H1 (cell line): ENCODE measurements at regions not wholly inside any gene's neighbourhood (a gene's known extent, or its start where the extent isn't known, plus 50 kb on each side); places are given as distances from the start of the nearest gene placed in this dataset.

ENCODE experiments used
- CTCF ChIA-PET: fragments of 300-600 bp; sonication (Branson Sonifier 250); formaldehyde crosslinking; loops from one replicate; lab custom pipeline; 2021; ENCODE audit not compliant: partially characterized antibody; lab: Charles Lee
- POLR2A ChIA-PET: fragments of 300-600 bp; sonication (Branson Sonifier 250); formaldehyde crosslinking; loops from one replicate; lab custom pipeline; 2021; ENCODE audit warnings: inconsistent platforms; ENCODE audit not compliant: partially characterized antibody; lab: Charles Lee
- DNase-seq, 2 experiments: peaks; one replicate each; pipeline versions ENCODE4 v3.0.0 to v3.0.0-alpha.2; 2010 to 2022; ENCODE audit warnings: low spot score in 2 of 2, low read depth in 1 of 2, mixed read lengths in 1 of 2
- FAIRE-seq: peaks from 2 replicates; lab custom pipeline; 2011; peaks lifted over from hg19 to GRCh38; lab: Jason Lieb, UNC
- H2AFZ ChIP-seq: 2 replicates; pipeline ENCODE4 v1.8.1; 2012; ENCODE audit warnings: low read length, inconsistent platforms
- H2AK5ac ChIP-seq: 2 replicates; pipeline ENCODE4 v1.6.1; 2013; ENCODE audit warnings: low read depth, low read length
- H2BK120ac ChIP-seq: replicated peaks from 2 replicates; pipeline ENCODE3; 2013; ENCODE audit warnings: low read depth, low read length, inconsistent platforms
- H2BK12ac ChIP-seq: 2 replicates; pipeline ENCODE4 v1.6.1; 2013; ENCODE audit warnings: low read depth, low read length
- H2BK15ac ChIP-seq: 2 replicates; pipeline ENCODE4 v1.6.1; 2013; ENCODE audit warnings: low read length
- H2BK20ac ChIP-seq: 2 replicates; pipeline ENCODE4 v1.6.1; 2013; ENCODE audit warnings: low read length
- H2BK5ac ChIP-seq: 2 replicates; pipeline ENCODE4 v1.6.1; 2013; ENCODE audit warnings: low read depth, low read length
- H3K14ac ChIP-seq: 2 replicates; pipeline ENCODE4 v1.6.1; 2013; ENCODE audit warnings: inconsistent platforms; ENCODE audit not compliant: insufficient read length
- H3K18ac ChIP-seq: 2 replicates; pipeline ENCODE4 v1.6.1; 2013; ENCODE audit warnings: low read length; ENCODE audit errors: extremely low read depth
- H3K23ac ChIP-seq: 2 replicates; pipeline ENCODE4 v1.6.1; 2013; ENCODE audit warnings: inconsistent platforms; ENCODE audit not compliant: insufficient read length
- H3K23me2 ChIP-seq: 2 replicates; pipeline ENCODE4 v1.6.1; 2013; ENCODE audit warnings: low read depth, low read length
- H3K27ac ChIP-seq: 2 replicates; pipeline ENCODE4 v1.6.1; 2011; ENCODE audit warnings: low read depth, low read length, inconsistent platforms
- H3K27me3 ChIP-seq, 4 experiments: replicated peaks in 1 of 4; 1 replicate in 1 of 4; 2 replicates in 3 of 4; pipeline versions ENCODE4 v1.6.1 to v1.8.1; 2011 to 2013; ENCODE audit warnings: low read length in 3 of 4, mild to moderate bottlenecking in 3 of 4, inconsistent platforms in 2 of 4, mixed read lengths in 2 of 4, moderate library complexity in 1 of 4; ENCODE audit not compliant: control insufficient read depth in 3 of 4, insufficient read depth in 3 of 4; ENCODE audit errors: extremely low read depth in 1 of 4
- H3K36me3 ChIP-seq, 4 experiments: 2 replicates each; pipeline versions ENCODE4 v1.6.1 to v1.8.1; 2011 to 2013; ENCODE audit warnings: mild to moderate bottlenecking in 4 of 4, low read length in 3 of 4, moderate library complexity in 2 of 4, control low read depth in 1 of 4, inconsistent platforms in 1 of 4; ENCODE audit not compliant: insufficient read depth in 4 of 4, control insufficient read depth in 2 of 4
- H3K4ac ChIP-seq: replicated peaks from 2 replicates; pipeline ENCODE3; 2013; ENCODE audit warnings: low read length, low read depth, mixed read lengths, inconsistent platforms; ENCODE audit not compliant: insufficient read length
- H3K4me1 ChIP-seq, 4 experiments: replicated peaks in 1 of 4; 1 replicate in 1 of 4; 2 replicates in 3 of 4; pipeline versions ENCODE4 v1.6.1 to v1.8.1; 2011 to 2013; ENCODE audit warnings: low read length in 3 of 4, inconsistent platforms in 2 of 4, mixed read lengths in 1 of 4; ENCODE audit not compliant: insufficient read depth in 4 of 4, control insufficient read depth in 3 of 4
- H3K4me2 ChIP-seq, 2 experiments: 2 replicates each; pipeline versions ENCODE4 v1.6.1 to v1.8.1; 2011 to 2013; ENCODE audit warnings: low read depth in 2 of 2, low read length in 2 of 2, control low read depth in 1 of 2, inconsistent platforms in 1 of 2, mild to moderate bottlenecking in 1 of 2; ENCODE audit not compliant: insufficient read depth in 1 of 2
- H3K4me3 ChIP-seq, 4 experiments: fragments of 200-600, 300-600 bp in 1 of 4; sonication (generic), shearing (Covaris generic), sonication (Bioruptor Twin) in 1 of 4; 2 replicates each; pipeline versions ENCODE4 v1.5.1 to v1.8.1; 2011 to 2016; ENCODE audit warnings: low read length in 4 of 4, low read depth in 3 of 4, control low read depth in 2 of 4, inconsistent platforms in 2 of 4, mild to moderate bottlenecking in 2 of 4, mixed read lengths in 1 of 4, moderate library complexity in 1 of 4; ENCODE audit not compliant: insufficient read depth in 2 of 4; ENCODE audit errors: extremely low read depth in 1 of 4
- H3K56ac ChIP-seq: replicated peaks from 2 replicates; pipeline ENCODE3; 2013; ENCODE audit warnings: low read depth, mild to moderate bottlenecking, mixed read lengths, low read length, inconsistent platforms; ENCODE audit not compliant: insufficient read length
- H3K79me1 ChIP-seq: 2 replicates; pipeline ENCODE4 v1.6.1; 2013; ENCODE audit warnings: low read depth, low read length, control low read depth
- H3K79me2 ChIP-seq, 2 experiments: 2 replicates each; pipeline versions ENCODE4 v1.6.1 to v1.8.1; 2012 to 2013; ENCODE audit warnings: low read length in 2 of 2, mild to moderate bottlenecking in 2 of 2, inconsistent platforms in 1 of 2; ENCODE audit not compliant: insufficient read depth in 2 of 2, control insufficient read depth in 1 of 2
- H3K9ac ChIP-seq, 4 experiments: replicated peaks in 1 of 4; 1 replicate in 1 of 4; 2 replicates in 3 of 4; pipeline versions ENCODE4 v1.6.1 to v1.8.1; 2011 to 2013; ENCODE audit warnings: low read depth in 3 of 4, low read length in 3 of 4, control low read depth in 2 of 4, mild to moderate bottlenecking in 2 of 4, moderate library complexity in 2 of 4, inconsistent platforms in 1 of 4; ENCODE audit errors: extremely low read depth in 1 of 4
- H3K9me3 ChIP-seq, 2 experiments: 2 replicates each; pipeline versions ENCODE4 v1.6.1 to v1.8.1; 2012 to 2013; ENCODE audit warnings: mild to moderate bottlenecking in 2 of 2, moderate library complexity in 2 of 2, control low read depth in 1 of 2, inconsistent platforms in 1 of 2, low read depth in 1 of 2, low read length in 1 of 2, mixed read lengths in 1 of 2; ENCODE audit not compliant: insufficient read depth in 2 of 2
- H4K20me1 ChIP-seq, 2 experiments: replicated peaks in 1 of 2; 2 replicates each; pipeline versions ENCODE3 to v1.8.1; 2011 to 2013; ENCODE audit warnings: inconsistent platforms in 2 of 2, low read length in 2 of 2, mild to moderate bottlenecking in 1 of 2; ENCODE audit not compliant: insufficient read depth in 2 of 2, control insufficient read depth in 1 of 2
- H4K5ac ChIP-seq: 2 replicates; pipeline ENCODE4 v1.6.1; 2013; ENCODE audit warnings: low read length, low read depth, mixed read lengths, inconsistent platforms; ENCODE audit not compliant: insufficient read length
- H4K8ac ChIP-seq: 2 replicates; pipeline ENCODE4 v1.8.0; 2013; ENCODE audit warnings: mild to moderate bottlenecking, moderate library complexity, low read length, inconsistent platforms; ENCODE audit not compliant: insufficient read depth; ENCODE audit errors: extremely low read depth
- H4K91ac ChIP-seq: replicated peaks from 2 replicates; pipeline ENCODE3; 2013; ENCODE audit warnings: low read length, mixed read lengths, inconsistent platforms; ENCODE audit not compliant: insufficient read length
- ASH2L ChIP-seq: fragments of 200-600, 300-600 bp; sonication (generic); IDR thresholded peaks from one replicate; pipeline ENCODE4 v1.7.1; 2017; ENCODE audit warnings: low read length
- BACH1 ChIP-seq: IDR thresholded peaks from 2 replicates; pipeline ENCODE4 v1.6.1; 2012; ENCODE audit warnings: low read length, improper control_type of control experiment
- CEBPB ChIP-seq: IDR thresholded peaks from 2 replicates; pipeline ENCODE4 v1.6.1; 2012; ENCODE audit warnings: low read depth, low read length
- EGR1 ChIP-seq: IDR thresholded peaks from 2 replicates; pipeline ENCODE4 v1.6.1; 2011; ENCODE audit warnings: low read depth, low read length, borderline replicate concordance
- MAFK ChIP-seq: IDR thresholded peaks from 2 replicates; pipeline ENCODE4 v1.6.1; 2012; ENCODE audit warnings: low read depth, mild to moderate bottlenecking, improper control_type of control experiment, low read length
- POLR2AphosphoS5 ChIP-seq: IDR thresholded peaks from 2 replicates; pipeline ENCODE4 v1.6.1; 2011; ENCODE audit warnings: low read depth, low read length
- SUZ12 ChIP-seq: fragments of 200-600 bp; sonication (generic); IDR thresholded peaks from 2 replicates; pipeline ENCODE4 v1.6.1; 2012; ENCODE audit warnings: mild to moderate bottlenecking, inconsistent platforms, low read length, moderate library complexity, mixed read lengths
- WGBS, 2 experiments: shearing (Covaris generic) in 1 of 2; methylation state at CpG; one replicate each; pipeline versions ENCODE4 v1.1.6 to v1.1.7; 2013 to 2015; ENCODE audit warnings: low lambda C conversion rate in 2 of 2, mixed read lengths in 2 of 2, inconsistent platforms in 1 of 2, low coverage in 1 of 2, missing lambda C conversion rate in 1 of 2; ENCODE audit not compliant: insufficient replicate concordance in 2 of 2, insufficient coverage in 1 of 2, insufficient read length in 1 of 2; ENCODE audit errors: extremely low coverage in 1 of 2, missing lambda C conversion rate in 1 of 2; 5-methylcytosine and 5-hydroxymethylcytosine counted together

GRCh38 chr10:78474743-78475142, 441.1 kb downstream of the RPS24 start:
- FAIRE-seq (no peak), DNase-seq (no peak)
- Histone ChIP-seq H4K5ac (no peak overlapping the region), H3K18ac (no peak overlapping the region), H3K4me1 (peaks cover 1 to 8% (median 4%) of the 10 kb centered on the region in 4 experiments; a peak in 4 of 7 replicates), H3K9me3 (no peaks in the 10 kb centered on the region), H3K4me3 (no peak overlapping the region), H2AK5ac (no peak overlapping the region), H2BK20ac (no peak overlapping the region), H3K9ac (no peak overlapping the region), H2AFZ (no peak overlapping the region), H3K79me2 (no peaks in the 10 kb centered on the region), H3K79me1 (no peaks in the 10 kb centered on the region), H3K23me2 (no peaks in the 10 kb centered on the region), H3K27ac (no peak overlapping the region), H2BK12ac (no peak overlapping the region), H3K27me3 (no peaks in the 10 kb centered on the region), H2BK5ac (no peak overlapping the region), H3K23ac (no peak overlapping the region), H3K56ac (no peak overlapping the region), H2BK15ac (no peak overlapping the region; the same call in 1 of the 2 replicates), H3K36me3 (no peaks in the 10 kb centered on the region), H3K14ac (no peak overlapping the region), H4K91ac (no peak overlapping the region), H2BK120ac (no peak overlapping the region), H4K20me1 (no peaks in the 10 kb centered on the region), H3K4ac (no peak overlapping the region), H4K8ac (no peak overlapping the region), H3K4me2 (no peak overlapping the region)
- ChIA-PET CTCF (no interaction called here), POLR2A (no interaction called here)
- WGBS, 2 experiments, result 95% methylated on average over 3 of the region's 3 CpGs; no CpG with 5 or more reads in 1 of the 2 experiments
- no peak for TF ChIP-seq EGR1
- TF ChIP-seq POLR2AphosphoS5, result no peak
- TF ChIP-seq BACH1, result no peak
- no peak for TF ChIP-seq SUZ12
- TF ChIP-seq CEBPB, result no peak
- no peak for TF ChIP-seq ASH2L
- no peak for TF ChIP-seq MAFK
